ENCODE measurements at regions not wholly inside any gene's neighbourhood (a gene's known extent, or its start where the extent isn't known, plus 50 kb on each side); places are given as distances from the start of the nearest gene placed in this dataset.

GRCh38 chr4:162347842-162348213, 184.0 kb upstream of the FSTL5 start:
- no peak for DNase-seq (ENCODE audit: low spot score)
- WGBS, result 33% methylated on average over 3 of the region's 3 CpGs
- TF ChIP-seq HNF4G (IDR thresholded peaks at IDR 0.05) (no peak), HNF4A (conservative IDR thresholded peaks at IDR 0.05) (no peak), FOXA2 (IDR thresholded peaks at IDR 0.05) (no peak), RAD21 (IDR thresholded peaks at IDR 0.05) (no peak), MAX (IDR thresholded peaks at IDR 0.05) (no peak), SP1 (IDR thresholded peaks at IDR 0.05) (no peak), TAF1 (conservative IDR thresholded peaks at IDR 0.05) (no peak), ZBTB33 (IDR thresholded peaks at IDR 0.05) (no peak), EGR1 (IDR thresholded peaks at IDR 0.05; ENCODE audit: low read depth in 2 of 2) (no peak), FOXA1 (IDR thresholded peaks at IDR 0.05) (no peak), RXRA (IDR thresholded peaks at IDR 0.05) (no peak), JUND (IDR thresholded peaks at IDR 0.05) (no peak), ATF3 (IDR thresholded peaks at IDR 0.05) (no peak), GABPA (IDR thresholded peaks at IDR 0.05 in 1 of 2, conservative IDR thresholded peaks at IDR 0.05 in 1 of 2) (no peak), REST (IDR thresholded peaks at IDR 0.05) (no peak), CTCF (IDR thresholded peaks at IDR 0.05; ENCODE audit: low read depth, low read length, missing input control) (no peak), NR2F2 (IDR thresholded peaks at IDR 0.05) (no peak), YY1 (IDR thresholded peaks at IDR 0.05) (no peak)

More at GRCh38 chr4:162347842-162348213, 184.0 kb upstream of the FSTL5 start:
- Histone ChIP-seq H3K4me3 (ENCODE audit: low read depth in 1 of 3, low read length in 3 of 3) (no peak overlapping the region), H3K36me3 (ENCODE audit: control insufficient read depth in 4 of 4, insufficient read depth in 3 of 4, low read depth in 1 of 4, low read length in 3 of 4) (no peaks in the 10 kb centered on the region), H3K9ac (ENCODE audit: low read depth in 1 of 2, low read length in 2 of 2) (no peak overlapping the region), H3K4me1 (ENCODE audit: control insufficient read depth in 4 of 4, insufficient read depth in 4 of 4, low read length in 3 of 4) (no peaks in the 10 kb centered on the region), H3K27ac (ENCODE audit: low read depth in 1 of 2, low read length in 2 of 2) (no peak overlapping the region), H3K9me3 (ENCODE audit: control insufficient read depth in 4 of 4, low read length in 3 of 4) (no peaks in the 10 kb centered on the region), H3K27me3 (ENCODE audit: control insufficient read depth in 4 of 4, insufficient read depth in 4 of 4, low read length in 3 of 4) (no peaks in the 10 kb centered on the region)

Data from liver (tissue), 8 donors.